ENCODE measurements at regions not wholly inside any gene's neighbourhood (a gene's known extent, or its start where the extent isn't known, plus 50 kb on each side); places are given as distances from the start of the nearest gene placed in this dataset.
A peak's percentile ranks its signal among the peaks of the same experiment; 100 is the strongest.

DNA sequence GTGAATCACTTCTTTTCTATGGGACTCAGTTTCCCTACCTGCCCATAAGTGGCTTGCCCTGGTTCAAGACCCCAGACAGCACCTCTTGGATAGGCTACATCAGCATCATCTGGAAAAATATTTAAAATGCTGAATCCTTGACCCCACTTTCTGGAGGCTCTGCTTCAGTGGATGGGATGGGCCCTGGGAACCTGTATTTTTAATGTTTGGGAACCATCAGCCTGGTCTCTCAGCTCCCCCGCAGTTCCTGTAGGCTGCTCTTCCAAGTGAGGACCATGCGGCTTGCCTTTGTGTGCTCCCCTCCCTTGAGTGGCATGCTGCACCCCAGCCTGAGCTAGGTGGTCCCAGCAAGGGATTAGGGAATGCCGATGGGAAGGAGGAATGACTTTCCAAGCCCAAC, 68.3 kb upstream of the CRHR1 start:
- no peak overlapping the region for H3K4me2 ChIP-seq (ENCODE audit: insufficient read depth, low read length)
- no peaks in the 10 kb centered on the region for H3K36me3 ChIP-seq (ENCODE audit: insufficient read depth, low read length)
- H2AFZ ChIP-seq (ENCODE audit: low read length): no peak overlapping the region
- TF ChIP-seq, protein P1, sequence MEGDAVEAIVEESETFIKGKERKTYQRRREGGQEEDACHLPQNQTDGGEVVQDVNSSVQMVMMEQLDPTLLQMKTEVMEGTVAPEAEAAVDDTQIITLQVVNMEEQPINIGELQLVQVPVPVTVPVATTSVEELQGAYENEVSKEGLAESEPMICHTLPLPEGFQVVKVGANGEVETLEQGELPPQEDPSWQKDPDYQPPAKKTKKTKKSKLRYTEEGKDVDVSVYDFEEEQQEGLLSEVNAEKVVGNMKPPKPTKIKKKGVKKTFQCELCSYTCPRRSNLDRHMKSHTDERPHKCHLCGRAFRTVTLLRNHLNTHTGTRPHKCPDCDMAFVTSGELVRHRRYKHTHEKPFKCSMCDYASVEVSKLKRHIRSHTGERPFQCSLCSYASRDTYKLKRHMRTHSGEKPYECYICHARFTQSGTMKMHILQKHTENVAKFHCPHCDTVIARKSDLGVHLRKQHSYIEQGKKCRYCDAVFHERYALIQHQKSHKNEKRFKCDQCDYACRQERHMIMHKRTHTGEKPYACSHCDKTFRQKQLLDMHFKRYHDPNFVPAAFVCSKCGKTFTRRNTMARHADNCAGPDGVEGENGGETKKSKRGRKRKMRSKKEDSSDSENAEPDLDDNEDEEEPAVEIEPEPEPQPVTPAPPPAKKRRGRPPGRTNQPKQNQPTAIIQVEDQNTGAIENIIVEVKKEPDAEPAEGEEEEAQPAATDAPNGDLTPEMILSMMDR (IDR thresholded peaks at IDR 0.05; ENCODE audit: extremely low read depth, low read depth, low read length): no peak
- H4K20me1 ChIP-seq (ENCODE audit: insufficient read depth, low read length): no peaks in the 10 kb centered on the region
- H3K9me3 ChIP-seq (ENCODE audit: low read depth, low read length): no peaks in the 10 kb centered on the region
- no peaks in the 10 kb centered on the region for H3K79me2 ChIP-seq (ENCODE audit: insufficient read depth, low read length)
- H3K4me1 ChIP-seq (ENCODE audit: insufficient read depth, low read length): peaks cover 14% of the 10 kb centered on the region
- DNase-seq (ENCODE audit: insufficient read length, low spot score, missing footprints): no peak
- H3K27me3 ChIP-seq (ENCODE audit: insufficient read depth, low read length): peaks cover 25% of the 10 kb centered on the region
- H3K27ac ChIP-seq (ENCODE audit: low read depth, low read length): no peak overlapping the region
- no peak overlapping the region for H3K4me3 ChIP-seq (ENCODE audit: insufficient read depth, low read length)

DNA sequence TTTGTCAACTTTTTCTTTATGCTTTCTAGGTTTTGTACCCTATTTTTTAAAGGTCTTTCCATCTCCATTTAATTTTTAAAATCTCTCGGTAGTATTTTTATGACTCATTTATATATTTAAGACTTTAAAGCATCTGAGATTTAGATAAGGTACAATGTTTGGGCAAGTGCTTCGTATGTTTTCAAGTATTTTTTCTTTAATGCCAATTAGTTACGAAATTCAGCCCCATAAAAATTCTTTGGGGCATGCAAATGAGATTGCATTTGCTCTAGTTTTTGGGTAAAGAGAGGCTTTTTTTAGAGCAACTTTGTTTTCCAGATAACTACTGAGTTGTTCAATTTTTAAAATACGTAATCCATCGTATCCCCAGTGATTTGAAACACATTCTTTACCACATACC, 65.3 kb upstream of the CRHR1 start:
- Histone ChIP-seq H2AFZ (ENCODE audit: low read length) (no peak overlapping the region), H3K4me2 (ENCODE audit: insufficient read depth, low read length) (peak overlapping the region; percentile 38), H3K27ac (ENCODE audit: low read depth, low read length) (no peak overlapping the region), H3K4me3 (ENCODE audit: insufficient read depth, low read length) (no peak overlapping the region), H3K27me3 (ENCODE audit: insufficient read depth, low read length) (peaks cover 14% of the 10 kb centered on the region), H3K9me3 (ENCODE audit: low read depth, low read length) (no peaks in the 10 kb centered on the region), H4K20me1 (ENCODE audit: insufficient read depth, low read length) (no peaks in the 10 kb centered on the region), H3K36me3 (ENCODE audit: insufficient read depth, low read length) (no peaks in the 10 kb centered on the region), H3K79me2 (ENCODE audit: insufficient read depth, low read length) (no peaks in the 10 kb centered on the region), H3K4me1 (ENCODE audit: insufficient read depth, low read length) (peaks cover 14% of the 10 kb centered on the region)
- TF ChIP-seq, protein P1 (IDR thresholded peaks at IDR 0.05; ENCODE audit: extremely low read depth, low read depth, low read length): no peak
- DNase-seq (ENCODE audit: insufficient read length, low spot score, missing footprints): no peak

DNA sequence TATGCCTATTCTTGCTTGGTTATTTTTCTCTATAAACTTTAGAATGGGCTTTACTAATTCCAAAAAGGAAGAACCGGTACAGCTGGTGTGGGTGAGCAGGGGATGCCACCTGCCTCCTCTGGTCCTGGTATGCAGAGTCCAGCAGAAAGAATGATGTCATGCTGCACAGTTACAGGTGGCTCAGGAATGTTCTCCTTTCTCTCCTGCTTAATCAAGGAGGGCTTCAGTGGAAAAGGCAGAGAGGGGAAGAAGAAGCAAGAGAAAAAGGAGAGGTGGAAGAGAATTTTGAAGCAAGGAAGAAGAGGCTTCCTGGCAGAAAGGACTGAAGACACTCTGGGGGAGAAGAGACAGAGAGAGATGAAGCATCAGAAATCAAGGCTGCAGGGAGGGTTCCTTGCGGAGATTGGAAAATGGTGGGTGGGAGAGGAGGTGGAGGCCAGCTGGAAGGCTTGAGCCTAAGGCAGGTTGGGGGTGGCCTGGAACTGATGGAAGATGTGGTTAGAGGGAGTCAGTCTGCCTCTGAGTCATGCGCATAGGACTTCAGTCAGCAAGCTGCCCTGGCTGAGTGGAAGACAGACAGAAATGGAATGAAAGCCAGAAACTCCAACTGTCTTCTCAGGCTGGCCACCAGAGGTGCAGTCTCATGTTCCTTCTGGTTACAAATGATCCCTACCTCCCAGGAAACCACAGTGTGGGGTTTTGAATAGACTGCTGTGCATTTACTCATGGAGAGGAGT, 64.6 kb upstream of the CRHR1 start:
- peaks cover 14% of the 10 kb centered on the region for H3K27me3 ChIP-seq (ENCODE audit: insufficient read depth, low read length)
- H3K4me1 ChIP-seq (ENCODE audit: insufficient read depth, low read length): peaks cover 14% of the 10 kb centered on the region
- no peak overlapping the region for H2AFZ ChIP-seq (ENCODE audit: low read length)
- no peaks in the 10 kb centered on the region for H4K20me1 ChIP-seq (ENCODE audit: insufficient read depth, low read length)
- H3K79me2 ChIP-seq (ENCODE audit: insufficient read depth, low read length): no peaks in the 10 kb centered on the region
- no peak overlapping the region for H3K27ac ChIP-seq (ENCODE audit: low read depth, low read length)
- no peak overlapping the region for H3K4me3 ChIP-seq (ENCODE audit: insufficient read depth, low read length)
- TF ChIP-seq, protein P1 (IDR thresholded peaks at IDR 0.05; ENCODE audit: extremely low read depth, low read depth, low read length): peak; percentile 66
- H3K36me3 ChIP-seq (ENCODE audit: insufficient read depth, low read length): no peaks in the 10 kb centered on the region
- peak overlapping the region; percentile 38 for H3K4me2 ChIP-seq (ENCODE audit: insufficient read depth, low read length)
- DNase-seq (ENCODE audit: insufficient read length, low spot score, missing footprints): peak; percentile 93
- no peaks in the 10 kb centered on the region for H3K9me3 ChIP-seq (ENCODE audit: low read depth, low read length)

DNA sequence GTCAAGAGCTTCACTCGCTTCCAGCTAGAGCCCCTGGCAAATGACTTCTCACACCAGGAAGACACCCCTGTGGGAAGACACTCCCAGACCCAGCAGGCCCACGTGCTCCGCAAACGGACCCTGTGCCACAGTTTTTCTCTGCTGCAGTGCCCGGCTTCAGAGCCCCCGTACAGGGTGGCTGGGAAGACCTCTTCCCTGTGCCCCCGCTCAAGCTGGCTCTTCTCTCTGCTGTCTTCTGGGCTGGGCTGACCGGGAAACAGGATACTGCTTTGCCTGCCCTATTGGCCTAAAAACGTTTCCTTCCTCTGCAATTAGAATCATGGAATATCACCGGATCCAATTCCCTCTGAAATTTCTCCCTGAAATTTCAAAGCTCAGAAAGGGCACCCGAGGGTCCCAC, 63.7 kb upstream of the CRHR1 start:
- Histone ChIP-seq H3K4me2 (ENCODE audit: insufficient read depth, low read length) (no peak overlapping the region), H3K36me3 (ENCODE audit: insufficient read depth, low read length) (no peaks in the 10 kb centered on the region), H3K9me3 (ENCODE audit: low read depth, low read length) (no peaks in the 10 kb centered on the region), H3K4me3 (ENCODE audit: insufficient read depth, low read length) (no peak overlapping the region), H3K79me2 (ENCODE audit: insufficient read depth, low read length) (no peaks in the 10 kb centered on the region), H3K4me1 (ENCODE audit: insufficient read depth, low read length) (peaks cover 14% of the 10 kb centered on the region), H4K20me1 (ENCODE audit: insufficient read depth, low read length) (no peaks in the 10 kb centered on the region), H2AFZ (ENCODE audit: low read length) (no peak overlapping the region), H3K27me3 (ENCODE audit: insufficient read depth, low read length) (peaks cover 15% of the 10 kb centered on the region), H3K27ac (ENCODE audit: low read depth, low read length) (no peak overlapping the region)
- DNase-seq (ENCODE audit: insufficient read length, low spot score, missing footprints): no peak
- TF ChIP-seq, protein P1 (IDR thresholded peaks at IDR 0.05; ENCODE audit: extremely low read depth, low read depth, low read length): no peak
